ENCODE measurements at regions not wholly inside any gene's neighbourhood (a gene's known extent, or its start where the extent isn't known, plus 50 kb on each side); places are given as distances from the start of the nearest gene placed in this dataset.

GRCh38 chr6:165990216-165990615 lies 177.4 kb downstream of the TBXT start:
- Histone ChIP-seq H3K9ac (ENCODE audit: low read depth, low read length) (no peak overlapping the region), H3K9me3 (ENCODE audit: control insufficient read depth, insufficient read depth, low read length) (no peaks in the 10 kb centered on the region), H3K36me3 (ENCODE audit: control insufficient read depth, insufficient read depth, low read length) (no peaks in the 10 kb centered on the region), H3K27me3 (ENCODE audit: control insufficient read depth, insufficient read depth, low read length) (peaks cover 95% of the 10 kb centered on the region), H3K4me3 (ENCODE audit: low read depth, low read length) (no peak overlapping the region), H3K4me1 (ENCODE audit: control insufficient read depth, insufficient read depth, low read length) (peaks cover 4% of the 10 kb centered on the region)

GRCh38 chr6:165988757-165989456 lies 178.7 kb downstream of the TBXT start:
- peaks cover 4% of the 10 kb centered on the region for H3K4me1 ChIP-seq (ENCODE audit: control insufficient read depth, insufficient read depth, low read length)
- H3K9me3 ChIP-seq (ENCODE audit: control insufficient read depth, insufficient read depth, low read length): no peaks in the 10 kb centered on the region
- H3K9ac ChIP-seq (ENCODE audit: low read depth, low read length): no peak overlapping the region
- H3K4me3 ChIP-seq (ENCODE audit: low read depth, low read length): peak overlapping the region; percentile 46
- H3K36me3 ChIP-seq (ENCODE audit: control insufficient read depth, insufficient read depth, low read length): no peaks in the 10 kb centered on the region
- peaks cover 96% of the 10 kb centered on the region for H3K27me3 ChIP-seq (ENCODE audit: control insufficient read depth, insufficient read depth, low read length)

- Histone ChIP-seq H3K36me3 (ENCODE audit: control insufficient read depth, insufficient read depth, low read length) (no peaks in the 10 kb centered on the region), H3K27me3 (ENCODE audit: control insufficient read depth, insufficient read depth, low read length) (peaks cover 96% of the 10 kb centered on the region), H3K4me3 (ENCODE audit: low read depth, low read length) (peak overlapping the region; percentile 65), H3K9ac (ENCODE audit: low read depth, low read length) (no peak overlapping the region), H3K9me3 (ENCODE audit: control insufficient read depth, insufficient read depth, low read length) (no peaks in the 10 kb centered on the region), H3K4me1 (ENCODE audit: control insufficient read depth, insufficient read depth, low read length) (peaks cover 4% of the 10 kb centered on the region)
These were observed 179.3 kb downstream of the TBXT start for GRCh38 chr6:165988302-165988756.

GRCh38 chr6:165987483-165988301 lies 180.0 kb downstream of the TBXT start:
- Histone ChIP-seq H3K4me1 (ENCODE audit: control insufficient read depth, insufficient read depth, low read length) (peaks cover 4% of the 10 kb centered on the region), H3K4me3 (ENCODE audit: low read depth, low read length) (peak overlapping the region; percentile 65), H3K9ac (ENCODE audit: low read depth, low read length) (no peak overlapping the region), H3K27me3 (ENCODE audit: control insufficient read depth, insufficient read depth, low read length) (peaks cover 96% of the 10 kb centered on the region), H3K9me3 (ENCODE audit: control insufficient read depth, insufficient read depth, low read length) (no peaks in the 10 kb centered on the region), H3K36me3 (ENCODE audit: control insufficient read depth, insufficient read depth, low read length) (no peaks in the 10 kb centered on the region)

- Histone ChIP-seq H3K9me3 (ENCODE audit: control insufficient read depth, insufficient read depth, low read length) (no peaks in the 10 kb centered on the region), H3K4me1 (ENCODE audit: control insufficient read depth, insufficient read depth, low read length) (peaks cover 4% of the 10 kb centered on the region), H3K36me3 (ENCODE audit: control insufficient read depth, insufficient read depth, low read length) (no peaks in the 10 kb centered on the region), H3K27me3 (ENCODE audit: control insufficient read depth, insufficient read depth, low read length) (peaks cover 96% of the 10 kb centered on the region), H3K4me3 (ENCODE audit: low read depth, low read length) (peak overlapping the region; percentile 65), H3K9ac (ENCODE audit: low read depth, low read length) (no peak overlapping the region)
These were observed 180.7 kb downstream of the TBXT start for GRCh38 chr6:165986914-165987482.

GRCh38 chr6:165986311-165986913 lies 181.2 kb downstream of the TBXT start:
- Histone ChIP-seq H3K9ac (ENCODE audit: low read depth, low read length) (no peak overlapping the region), H3K9me3 (ENCODE audit: control insufficient read depth, insufficient read depth, low read length) (no peaks in the 10 kb centered on the region), H3K36me3 (ENCODE audit: control insufficient read depth, insufficient read depth, low read length) (no peaks in the 10 kb centered on the region), H3K4me3 (ENCODE audit: low read depth, low read length) (peak overlapping the region; percentile 65), H3K27me3 (ENCODE audit: control insufficient read depth, insufficient read depth, low read length) (peaks cover 94% of the 10 kb centered on the region), H3K4me1 (ENCODE audit: control insufficient read depth, insufficient read depth, low read length) (peaks cover 6% of the 10 kb centered on the region)

- H3K36me3 ChIP-seq (ENCODE audit: control insufficient read depth, insufficient read depth, low read length): no peaks in the 10 kb centered on the region
- H3K9me3 ChIP-seq (ENCODE audit: control insufficient read depth, insufficient read depth, low read length): no peaks in the 10 kb centered on the region
- peak overlapping the region; percentile 65 for H3K4me3 ChIP-seq (ENCODE audit: low read depth, low read length)
- H3K4me1 ChIP-seq (ENCODE audit: control insufficient read depth, insufficient read depth, low read length): peaks cover 9% of the 10 kb centered on the region
- no peak overlapping the region for H3K9ac ChIP-seq (ENCODE audit: low read depth, low read length)
- peaks cover 91% of the 10 kb centered on the region for H3K27me3 ChIP-seq (ENCODE audit: control insufficient read depth, insufficient read depth, low read length)
These were observed 181.8 kb downstream of the TBXT start for GRCh38 chr6:165985806-165986299.

GRCh38 chr6:165985281-165985805 lies 182.3 kb downstream of the TBXT start:
- no peaks in the 10 kb centered on the region for H3K36me3 ChIP-seq (ENCODE audit: control insufficient read depth, insufficient read depth, low read length)
- H3K27me3 ChIP-seq (ENCODE audit: control insufficient read depth, insufficient read depth, low read length): peaks cover 86% of the 10 kb centered on the region
- peaks cover 9% of the 10 kb centered on the region for H3K4me1 ChIP-seq (ENCODE audit: control insufficient read depth, insufficient read depth, low read length)
- no peaks in the 10 kb centered on the region for H3K9me3 ChIP-seq (ENCODE audit: control insufficient read depth, insufficient read depth, low read length)
- H3K4me3 ChIP-seq (ENCODE audit: low read depth, low read length): peak overlapping the region; percentile 65
- no peak overlapping the region for H3K9ac ChIP-seq (ENCODE audit: low read depth, low read length)

- no peaks in the 10 kb centered on the region for H3K9me3 ChIP-seq (ENCODE audit: control insufficient read depth, insufficient read depth, low read length)
- H3K4me1 ChIP-seq (ENCODE audit: control insufficient read depth, insufficient read depth, low read length): peaks cover 9% of the 10 kb centered on the region
- H3K27me3 ChIP-seq (ENCODE audit: control insufficient read depth, insufficient read depth, low read length): peaks cover 80% of the 10 kb centered on the region
- no peak overlapping the region for H3K4me3 ChIP-seq (ENCODE audit: low read depth, low read length)
- no peaks in the 10 kb centered on the region for H3K36me3 ChIP-seq (ENCODE audit: control insufficient read depth, insufficient read depth, low read length)
- no peak overlapping the region for H3K9ac ChIP-seq (ENCODE audit: low read depth, low read length)
These were observed 182.8 kb downstream of the TBXT start for GRCh38 chr6:165984729-165985275.

GRCh38 chr6:165983112-165984072 lies 184.3 kb downstream of the TBXT start:
- H3K9ac ChIP-seq (ENCODE audit: low read depth, low read length): no peak overlapping the region
- no peak overlapping the region for H3K4me3 ChIP-seq (ENCODE audit: low read depth, low read length)
- no peaks in the 10 kb centered on the region for H3K36me3 ChIP-seq (ENCODE audit: control insufficient read depth, insufficient read depth, low read length)
- H3K27me3 ChIP-seq (ENCODE audit: control insufficient read depth, insufficient read depth, low read length): peaks cover 66% of the 10 kb centered on the region
- H3K4me1 ChIP-seq (ENCODE audit: control insufficient read depth, insufficient read depth, low read length): peaks cover 4% of the 10 kb centered on the region
- H3K9me3 ChIP-seq (ENCODE audit: control insufficient read depth, insufficient read depth, low read length): no peaks in the 10 kb centered on the region
